HUES6 (cell line): ENCODE measurements at regions not wholly inside any gene's neighbourhood (a gene's known extent, or its start where the extent isn't known, plus 50 kb on each side); places are given as distances from the start of the nearest gene placed in this dataset.
"Not testable (repeated sequence)": the region's sequence is repeated elsewhere in the genome, so short reads cannot be mapped to it uniquely, and the experiment has no call there.

Source experiments
- H3K27ac ChIP-seq: 2 replicates; pipeline ENCODE4 v1.7.0; 2013; ENCODE audit warnings: low read depth, mild to moderate bottlenecking, low read length, inconsistent platforms
- H3K27me3 ChIP-seq: 2 replicates; pipeline ENCODE4 v1.6.1; 2013; ENCODE audit warnings: low read length; ENCODE audit not compliant: control insufficient read depth, insufficient read depth
- H3K36me3 ChIP-seq: 2 replicates; pipeline ENCODE4 v1.6.1; 2013; ENCODE audit warnings: low read length; ENCODE audit not compliant: control insufficient read depth, insufficient read depth
- H3K4me1 ChIP-seq: 2 replicates; pipeline ENCODE4 v1.6.1; 2013; ENCODE audit warnings: low read length; ENCODE audit not compliant: control insufficient read depth, insufficient read depth
- H3K4me3 ChIP-seq: 2 replicates; pipeline ENCODE4 v1.5.1; 2013; ENCODE audit warnings: low read depth, low read length
- H3K9ac ChIP-seq: one replicate; pipeline ENCODE4 v1.6.1; 2013; ENCODE audit warnings: mild to moderate bottlenecking, low read length
- H3K9me3 ChIP-seq: 2 replicates; pipeline ENCODE4 v1.6.1; 2013; ENCODE audit warnings: low read depth, low read length; ENCODE audit not compliant: control insufficient read depth, insufficient read depth

DNA sequence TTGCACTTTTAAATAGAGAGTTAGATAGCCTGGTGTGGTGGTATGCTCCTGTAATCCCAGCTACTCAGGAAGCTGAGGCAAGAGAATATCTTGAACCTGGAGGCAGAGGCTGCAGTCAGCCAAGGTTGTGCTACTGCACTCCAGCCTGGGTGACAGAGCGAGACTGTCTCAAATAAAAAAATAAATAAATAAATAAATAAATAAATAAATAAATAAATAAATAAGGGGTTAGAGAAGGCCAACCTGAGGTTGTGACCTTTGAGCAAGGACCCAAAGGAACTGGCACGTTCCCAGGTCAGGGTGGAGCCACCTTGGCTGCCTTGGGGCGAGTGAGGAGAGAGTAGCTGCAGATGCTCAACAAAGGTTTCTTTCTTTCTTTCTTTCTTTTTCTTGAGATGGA is 65.3 kb upstream of the TENM4 start:
- no peaks in the 10 kb centered on the region for H3K27me3 ChIP-seq

DNA sequence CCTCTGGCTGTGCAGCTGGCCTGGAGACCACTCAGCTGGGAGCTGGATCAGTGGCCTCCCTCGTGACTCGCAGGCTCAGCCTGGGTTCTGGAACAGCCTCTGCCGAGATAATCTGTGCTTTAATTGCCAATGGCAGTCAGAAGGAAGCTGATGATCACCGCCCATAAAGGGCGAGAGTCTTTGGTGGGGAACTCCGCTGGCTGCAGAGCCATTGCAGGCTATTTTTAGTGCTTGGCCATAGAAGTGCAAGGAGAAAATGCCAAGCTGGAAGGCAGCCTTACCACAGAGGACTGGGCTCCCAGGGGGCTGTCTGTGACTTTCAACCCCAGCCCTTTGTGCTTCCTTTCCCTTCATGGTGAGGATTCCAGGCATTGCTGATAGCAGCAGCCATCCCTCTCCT is 62.2 kb upstream of the TENM4 start:
- H3K36me3 ChIP-seq = no peaks in the 10 kb centered on the region
- H3K9ac ChIP-seq = no peak overlapping the region
- no peak overlapping the region for H3K27ac ChIP-seq
- H3K27me3 ChIP-seq = no peaks in the 10 kb centered on the region
- 0 out of 2 replicates have a peak, but pooled peaks cover 4% of the 10 kb centered on the region for H3K9me3 ChIP-seq
- peaks cover 28% of the 10 kb centered on the region; the same call in 1 of the 2 replicates for H3K4me1 ChIP-seq
- H3K4me3 ChIP-seq = no peak overlapping the region

More for the DNA sequence above, 65.3 kb upstream of the TENM4 start:
- Histone ChIP-seq H3K36me3 (no peaks in the 10 kb centered on the region), H3K9me3 (no peaks in the 10 kb centered on the region), H3K4me3 (no peak overlapping the region), H3K27ac (no peak overlapping the region), H3K9ac (no peak overlapping the region), H3K4me1 (peaks cover 29% of the 10 kb centered on the region; the same call in 1 of the 2 replicates)

DNA sequence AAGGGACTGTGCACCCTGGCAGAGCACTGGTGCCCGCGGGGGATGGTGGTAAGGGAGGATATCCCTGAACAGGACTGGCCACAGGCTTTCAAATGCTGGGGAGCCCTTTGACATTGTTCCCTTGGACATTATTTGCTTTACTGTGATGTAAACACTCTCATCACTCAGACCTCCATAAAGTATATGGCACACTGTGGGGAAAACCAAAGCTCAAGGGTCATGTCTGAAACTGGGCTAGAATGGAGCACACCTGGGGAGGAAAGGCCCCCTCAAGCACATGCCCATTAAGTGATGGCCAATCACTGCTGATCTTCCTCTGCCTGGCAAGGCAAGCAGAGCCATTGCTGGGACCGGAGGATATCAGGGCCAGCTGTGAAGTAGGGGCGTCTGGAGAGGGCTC is 60.9 kb upstream of the TENM4 start:
- H3K4me3 ChIP-seq = no peak overlapping the region
- no peak overlapping the region for H3K9ac ChIP-seq
- no peaks in the 10 kb centered on the region for H3K27me3 ChIP-seq
- no peaks in the 10 kb centered on the region for H3K36me3 ChIP-seq
- H3K9me3 ChIP-seq = 0 out of 2 replicates have a peak, but pooled peaks cover 4% of the 10 kb centered on the region
- H3K27ac ChIP-seq = no peak overlapping the region
- peaks cover 16% of the 10 kb centered on the region; the same call in 1 of the 2 replicates for H3K4me1 ChIP-seq

DNA sequence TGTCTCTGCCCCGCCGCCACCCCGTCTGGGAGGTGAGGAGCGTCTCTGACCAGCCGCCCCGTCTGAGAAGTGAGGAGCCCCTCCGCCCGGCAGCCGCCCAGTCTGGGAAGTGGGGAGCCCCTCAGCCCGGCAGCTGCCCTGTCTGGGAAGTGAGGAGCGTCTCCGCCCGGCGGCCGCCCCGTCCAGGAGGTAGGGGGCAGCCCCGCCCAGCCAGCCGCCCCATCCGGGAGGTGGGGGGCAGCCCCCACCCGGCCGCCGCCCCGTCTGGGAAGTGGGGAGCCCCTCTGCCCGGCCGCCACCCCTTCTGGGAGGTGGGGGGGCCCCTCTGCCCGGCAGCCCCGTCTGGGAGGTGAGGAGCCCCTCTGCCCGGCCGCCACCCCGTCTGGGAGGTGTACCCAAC is 59.1 kb upstream of the TENM4 start:
- not testable (repeated sequence) for H3K9me3 ChIP-seq, H3K36me3 ChIP-seq, H3K27ac ChIP-seq, H3K27me3 ChIP-seq, H3K9ac ChIP-seq, H3K4me3 ChIP-seq
- peaks cover 12% of the 10 kb centered on the region; the same call in 1 of the 2 replicates for H3K4me1 ChIP-seq

DNA sequence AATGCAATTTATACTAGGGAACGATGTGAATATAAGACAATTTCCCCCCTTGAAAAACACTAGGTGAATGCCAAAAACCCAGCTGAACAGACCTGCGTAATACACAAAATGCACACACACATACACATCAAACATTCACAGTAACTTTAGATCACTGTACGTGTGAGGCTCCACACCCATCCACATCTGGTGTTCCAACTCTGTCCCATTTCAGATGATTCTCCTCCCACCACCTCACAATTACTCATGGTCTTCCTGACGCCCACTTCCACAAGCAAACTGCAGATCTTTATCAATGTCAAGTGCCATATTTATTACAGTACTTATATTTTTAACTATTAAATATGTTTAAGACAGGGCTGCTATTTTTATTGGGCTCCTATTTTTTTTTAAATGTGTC is 57.8 kb upstream of the TENM4 start:
- Histone ChIP-seq H3K9me3 (0 out of 2 replicates have a peak, but pooled peaks cover 4% of the 10 kb centered on the region), H3K4me1 (peaks cover 10% of the 10 kb centered on the region; the same call in 1 of the 2 replicates), H3K27me3 (no peaks in the 10 kb centered on the region), H3K9ac (no peak overlapping the region), H3K27ac (no peak overlapping the region), H3K36me3 (no peaks in the 10 kb centered on the region), H3K4me3 (no peak overlapping the region)

DNA sequence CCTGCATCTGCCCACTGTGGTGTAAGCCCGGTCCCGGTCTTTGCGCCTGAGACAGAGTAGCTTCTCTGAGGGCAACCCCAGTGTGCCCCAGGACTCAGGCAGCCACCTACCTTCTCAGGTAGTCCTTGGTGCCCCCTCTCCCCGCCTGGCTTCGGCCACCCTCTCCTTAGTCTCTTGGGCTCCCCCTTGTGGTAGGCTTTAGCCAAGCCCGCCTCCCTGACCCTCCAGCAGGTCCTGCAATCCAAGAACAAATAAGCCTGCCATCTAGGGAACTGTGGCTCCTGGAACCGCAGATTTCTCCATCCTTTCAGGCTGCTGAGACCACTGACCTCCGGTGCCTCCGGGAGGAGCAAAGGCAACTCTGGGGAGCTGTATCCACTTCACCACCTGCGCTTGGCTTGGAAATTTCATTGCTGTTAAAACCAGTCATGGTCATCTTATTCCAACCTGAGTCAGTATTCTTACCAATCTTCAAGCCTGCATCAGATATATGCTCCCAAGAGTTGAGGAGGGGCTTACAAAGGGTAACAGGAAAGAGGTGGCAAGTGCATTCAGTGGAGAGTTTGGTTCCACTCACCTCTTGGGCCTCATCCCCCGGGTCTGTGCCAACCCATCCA is 52.8 kb upstream of the TENM4 start:
- H3K4me1 ChIP-seq = no peaks in the 10 kb centered on the region
- H3K27ac ChIP-seq = no peak overlapping the region
- H3K4me3 ChIP-seq = no peak overlapping the region
- H3K27me3 ChIP-seq = no peaks in the 10 kb centered on the region
- H3K9me3 ChIP-seq = 0 out of 2 replicates have a peak, but pooled peaks cover 2% of the 10 kb centered on the region
- H3K9ac ChIP-seq = no peak overlapping the region
- H3K36me3 ChIP-seq = no peaks in the 10 kb centered on the region

DNA sequence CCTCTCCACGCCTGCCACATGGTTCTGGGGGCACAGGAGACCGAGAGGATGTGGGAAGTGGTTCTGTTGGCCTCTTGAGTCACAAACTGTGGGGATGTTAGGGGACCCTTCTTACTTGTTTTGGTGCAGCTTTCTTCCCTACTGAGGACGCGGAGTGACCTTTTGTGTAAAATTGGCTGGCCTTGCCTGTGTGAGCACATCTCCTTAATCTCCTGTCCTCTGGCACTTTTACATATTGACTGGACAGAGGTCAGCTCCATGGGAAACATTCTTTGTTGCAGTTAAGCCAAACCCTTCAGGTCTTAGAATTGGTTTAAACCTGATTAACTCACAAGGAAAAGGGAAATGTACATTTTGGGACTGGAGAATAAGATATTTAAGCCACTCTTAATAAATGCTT is 51.2 kb upstream of the TENM4 start:
- Histone ChIP-seq H3K36me3 (no peaks in the 10 kb centered on the region), H3K4me3 (no peak overlapping the region), H3K9me3 (no peaks in the 10 kb centered on the region), H3K27ac (no peak overlapping the region), H3K9ac (no peak overlapping the region), H3K4me1 (no peaks in the 10 kb centered on the region), H3K27me3 (no peaks in the 10 kb centered on the region)
